ENCODE measurements at regions not wholly inside any gene's neighbourhood (a gene's known extent, or its start where the extent isn't known, plus 50 kb on each side); places are given as distances from the start of the nearest gene placed in this dataset.
"Not testable (repeated sequence)": the region's sequence is repeated elsewhere in the genome, so short reads cannot be mapped to it uniquely, and the experiment has no call there.

- TF ChIP-seq, protein P1, sequence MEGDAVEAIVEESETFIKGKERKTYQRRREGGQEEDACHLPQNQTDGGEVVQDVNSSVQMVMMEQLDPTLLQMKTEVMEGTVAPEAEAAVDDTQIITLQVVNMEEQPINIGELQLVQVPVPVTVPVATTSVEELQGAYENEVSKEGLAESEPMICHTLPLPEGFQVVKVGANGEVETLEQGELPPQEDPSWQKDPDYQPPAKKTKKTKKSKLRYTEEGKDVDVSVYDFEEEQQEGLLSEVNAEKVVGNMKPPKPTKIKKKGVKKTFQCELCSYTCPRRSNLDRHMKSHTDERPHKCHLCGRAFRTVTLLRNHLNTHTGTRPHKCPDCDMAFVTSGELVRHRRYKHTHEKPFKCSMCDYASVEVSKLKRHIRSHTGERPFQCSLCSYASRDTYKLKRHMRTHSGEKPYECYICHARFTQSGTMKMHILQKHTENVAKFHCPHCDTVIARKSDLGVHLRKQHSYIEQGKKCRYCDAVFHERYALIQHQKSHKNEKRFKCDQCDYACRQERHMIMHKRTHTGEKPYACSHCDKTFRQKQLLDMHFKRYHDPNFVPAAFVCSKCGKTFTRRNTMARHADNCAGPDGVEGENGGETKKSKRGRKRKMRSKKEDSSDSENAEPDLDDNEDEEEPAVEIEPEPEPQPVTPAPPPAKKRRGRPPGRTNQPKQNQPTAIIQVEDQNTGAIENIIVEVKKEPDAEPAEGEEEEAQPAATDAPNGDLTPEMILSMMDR (IDR thresholded peaks at IDR 0.05 in 8 of 11, conservative IDR thresholded peaks at IDR 0.05 in 3 of 11) = peak in 1 of 11 experiments; percentile 8
- peak; percentile 38 to 69 (median 48) for TF ChIP-seq POLR2AphosphoS5 (IDR thresholded peaks at IDR 0.05)
- H3K27ac ChIP-seq = peak overlapping the region in 7 of 8 donors; percentile 15 to 78 (median 70)
- DNase-seq = peak; percentile 80
- H3K36me3 ChIP-seq; H3K4me3 ChIP-seq; intact Hi-C loops (cut with DNase I; ENCODE audit: low total_unique reads); H3K27me3 ChIP-seq (replicated peaks in 1 of 7); H3K9me3 ChIP-seq: not testable (repeated sequence)
- 35 to 68% (median 52%) methylated on average over 6 to 17 of the region's 19 CpGs for WGBS, 5 donors
- peaks cover 0 to 64% (median 19%) of the 10 kb centered on the region in 6 donors for H3K4me1 ChIP-seq
These were observed 278.4 kb upstream of the PLGLB2 start for GRCh38 chr2:87469180-87470151.

DNA sequence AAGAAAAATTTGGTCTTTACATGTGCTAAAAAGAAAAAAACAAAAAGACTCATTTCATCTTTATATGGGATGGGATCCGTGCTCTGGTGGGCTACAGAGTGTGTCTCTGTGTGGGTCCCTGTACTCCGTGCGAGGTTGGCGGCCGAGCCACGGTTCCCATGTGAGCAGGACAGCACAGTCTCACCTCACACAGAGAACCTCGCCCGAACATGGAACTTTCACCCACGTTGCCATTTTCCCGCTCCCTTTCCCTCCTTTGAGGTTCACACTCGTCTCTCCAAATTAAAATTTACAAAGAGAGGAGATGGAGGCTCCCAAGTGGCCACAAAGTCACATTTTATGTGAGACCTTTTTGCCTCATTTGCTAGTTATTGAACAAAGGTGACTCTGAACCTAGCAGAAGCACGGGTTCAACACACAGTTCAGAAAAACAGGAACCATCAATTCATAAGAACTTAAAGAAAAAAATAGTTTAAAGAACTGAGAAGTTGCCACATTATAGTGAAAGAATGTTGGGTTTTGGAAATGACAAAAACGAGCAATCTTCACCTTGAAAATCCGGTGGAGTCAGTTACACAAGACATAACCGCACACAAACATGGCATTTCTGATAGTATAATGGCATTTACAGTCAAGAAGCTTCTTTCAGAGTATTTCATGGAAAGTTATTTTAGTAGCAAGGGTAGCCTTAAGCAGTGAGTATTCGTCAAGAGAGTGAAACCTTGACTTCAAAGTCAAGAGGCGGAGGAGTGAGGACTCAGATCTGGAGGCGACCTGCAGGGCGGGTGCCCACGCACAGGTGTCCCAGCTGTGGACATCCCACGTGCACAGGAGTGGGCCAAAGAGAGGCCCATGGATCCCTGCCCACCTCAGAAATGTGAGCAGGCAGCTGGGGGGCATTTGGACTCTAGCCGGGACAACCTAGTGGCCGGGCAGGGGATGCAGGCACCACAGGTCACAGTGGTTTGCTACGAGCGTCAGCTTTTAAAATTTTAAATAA is 277.2 kb upstream of the PLGLB2 start:
- Histone ChIP-seq H3K4me3 (peak overlapping the region in 1 of 8 donors; percentile 33), H3K27ac (peak overlapping the region in 7 of 8 donors; percentile 15 to 78 (median 70)), H3K4me1 (peaks cover 0 to 58% (median 19%) of the 10 kb centered on the region in 6 donors)
- H3K9me3 ChIP-seq; H3K36me3 ChIP-seq; intact Hi-C loops (cut with DNase I; ENCODE audit: low total_unique reads); H3K27me3 ChIP-seq (replicated peaks in 1 of 7): not testable (repeated sequence)
- TF ChIP-seq POLR2AphosphoS5 (IDR thresholded peaks at IDR 0.05) = peak; percentile 17 to 44 (median 32)
- TF ChIP-seq, protein P1 (IDR thresholded peaks at IDR 0.05 in 8 of 11, conservative IDR thresholded peaks at IDR 0.05 in 3 of 11) = peak in 1 of 11 experiments; percentile 7
- DNase-seq = peak; percentile 78
- WGBS, 5 donors = 59 to 69% (median 64%) methylated on average over 15 to 22 of the region's 25 CpGs

DNA sequence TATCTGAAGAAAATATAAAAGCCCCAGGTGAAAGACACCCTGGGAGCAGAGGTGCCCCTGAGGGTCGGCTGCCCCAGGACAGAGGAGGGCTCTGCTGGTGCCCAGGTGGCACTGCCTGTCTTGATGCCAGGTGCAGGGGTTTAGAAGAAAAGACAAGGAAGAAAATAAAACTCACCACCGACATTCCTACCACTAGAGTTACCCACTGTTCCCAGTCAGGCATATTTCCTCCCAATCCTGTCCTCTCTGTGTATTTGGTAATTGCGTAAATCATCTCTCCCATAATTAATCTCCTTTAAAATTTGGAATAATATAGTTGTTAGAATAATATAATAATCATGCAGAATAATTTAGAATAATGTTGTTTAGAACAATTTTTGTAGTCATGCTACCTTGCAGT is 276.4 kb upstream of the PLGLB2 start:
- intact Hi-C loops (cut with DNase I; ENCODE audit: low total_unique reads) = not testable (repeated sequence)

GRCh38 chr2:87476223-87476872 is 271.5 kb upstream of the PLGLB2 start:
- TF ChIP-seq, protein P1 (IDR thresholded peaks at IDR 0.05 in 8 of 11, conservative IDR thresholded peaks at IDR 0.05 in 3 of 11) = peak in 1 of 11 experiments; percentile 13
- 48 to 59% (median 55%) methylated on average over 4 to 5 of the region's 5 CpGs for WGBS, 5 donors
- DNase-seq; H3K4me3 ChIP-seq; intact Hi-C loops (cut with DNase I; ENCODE audit: low total_unique reads); H3K27me3 ChIP-seq (replicated peaks in 1 of 7); H3K9me3 ChIP-seq; H3K36me3 ChIP-seq: not testable (repeated sequence)
- H3K27ac ChIP-seq = peak overlapping the region in 3 of 8 donors; percentile 21 to 52 (median 42)
- peaks cover 0 to 24% (median 7%) of the 10 kb centered on the region in 6 donors for H3K4me1 ChIP-seq

More for the DNA sequence above, 276.4 kb upstream of the PLGLB2 start:
- not testable (repeated sequence) for DNase-seq; H3K36me3 ChIP-seq; H3K4me3 ChIP-seq; H3K27me3 ChIP-seq (replicated peaks in 1 of 7); H3K9me3 ChIP-seq
- H3K27ac ChIP-seq = peak overlapping the region in 5 of 8 donors; percentile 5 to 78 (median 73)
- WGBS, 5 donors = 61 to 81% (median 70%) methylated on average over 2 to 3 of the region's 3 CpGs
- H3K4me1 ChIP-seq = peaks cover 0 to 56% (median 19%) of the 10 kb centered on the region in 6 donors

Data from spleen (tissue), 11 donors.